Mesothelial cell of epicardium (in vitro differentiated cells): ENCODE measurements at regions not wholly inside any gene's neighbourhood (a gene's known extent, or its start where the extent isn't known, plus 50 kb on each side); places are given as distances from the start of the nearest gene placed in this dataset.
"Not testable (repeated sequence)": the region's sequence is repeated elsewhere in the genome, so short reads cannot be mapped to it uniquely, and the experiment has no call there.

Experiments
- DNase-seq, 2 experiments: peaks; one replicate each; pipeline ENCODE4 v3.0.0; 2021; ENCODE audit warnings: low spot score in 2 of 2; ENCODE audit not compliant: unreplicated experiment in 2 of 2
- H3K27ac Mint-ChIP-seq: 2 replicates; pipeline ENCODE4 v1.8.0; 2021; ENCODE audit warnings: mixed read lengths
- H3K27me3 Mint-ChIP-seq: 2 replicates; pipeline ENCODE4 v1.8.0; 2021; ENCODE audit warnings: low read depth, mixed read lengths
- H3K36me3 Mint-ChIP-seq: 2 replicates; pipeline ENCODE4 v1.8.0; 2021; ENCODE audit warnings: mixed read lengths
- H3K4me1 Mint-ChIP-seq: 2 replicates; pipeline ENCODE4 v1.8.0; 2021; ENCODE audit warnings: mixed read lengths
- H3K4me3 Mint-ChIP-seq: 2 replicates; pipeline ENCODE4 v1.8.0; 2021; ENCODE audit warnings: mild to moderate bottlenecking, moderate library complexity, mixed read lengths
- H3K9me3 Mint-ChIP-seq: 2 replicates; pipeline ENCODE4 v1.8.0; 2021; ENCODE audit warnings: mixed read lengths
- CTCF ChIP-seq: fragments of 200-600 bp; sonication (generic); IDR thresholded peaks from one replicate; pipeline ENCODE4 v1.5.0; 2021; ENCODE audit warnings: antibody characterized with exemption; ENCODE audit not compliant: unreplicated experiment

GRCh38 chr17:51467336-51467735 is 207.0 kb downstream of the UTP18 start:
- no peak for TF ChIP-seq CTCF
- Mint-ChIP-seq H3K4me3 (no peak overlapping the region), H3K4me1 (peaks cover 3% of the 10 kb centered on the region)

GRCh38 chr17:51472670-51473205 is 212.4 kb downstream of the UTP18 start:
- Mint-ChIP-seq H3K9me3 (no peaks in the 10 kb centered on the region), H3K27me3 (peaks cover 47% of the 10 kb centered on the region), H3K4me1 (peaks cover 5% of the 10 kb centered on the region), H3K36me3 (no peaks in the 10 kb centered on the region), H3K27ac (no peak overlapping the region), H3K4me3 (no peak overlapping the region)
- DNase-seq: no peak
- no peak for TF ChIP-seq CTCF

More at GRCh38 chr17:51467336-51467735, 207.0 kb downstream of the UTP18 start:
- Mint-ChIP-seq H3K9me3 (no peaks in the 10 kb centered on the region), H3K36me3 (no peaks in the 10 kb centered on the region), H3K27ac (no peak overlapping the region), H3K27me3 (peaks cover 27% of the 10 kb centered on the region)
- DNase-seq: no peak

GRCh38 chr17:51474764-51475163 is 214.4 kb downstream of the UTP18 start:
- Mint-ChIP-seq H3K4me3 (no peak overlapping the region), H3K27me3 (peaks cover 53% of the 10 kb centered on the region), H3K36me3 (no peaks in the 10 kb centered on the region), H3K27ac (no peak overlapping the region), H3K4me1 (peaks cover 5% of the 10 kb centered on the region), H3K9me3 (no peaks in the 10 kb centered on the region)
- no peak for TF ChIP-seq CTCF
- DNase-seq: no peak

GRCh38 chr17:51475730-51476129 is 215.4 kb downstream of the UTP18 start:
- no peaks in the 10 kb centered on the region for H3K36me3 Mint-ChIP-seq
- H3K4me1 Mint-ChIP-seq: peaks cover 2% of the 10 kb centered on the region
- no peak for DNase-seq
- peaks cover 58% of the 10 kb centered on the region for H3K27me3 Mint-ChIP-seq
- no peak overlapping the region for H3K4me3 Mint-ChIP-seq
- TF ChIP-seq CTCF: no peak
- H3K27ac Mint-ChIP-seq: no peak overlapping the region
- peaks cover 6% of the 10 kb centered on the region for H3K9me3 Mint-ChIP-seq

- no peaks in the 10 kb centered on the region for H3K36me3 Mint-ChIP-seq
- no peaks in the 10 kb centered on the region for H3K4me1 Mint-ChIP-seq
- no peak for DNase-seq
- peaks cover 16% of the 10 kb centered on the region for H3K9me3 Mint-ChIP-seq
- H3K4me3 Mint-ChIP-seq: no peak overlapping the region
- peaks cover 40% of the 10 kb centered on the region for H3K27me3 Mint-ChIP-seq
- no peak for TF ChIP-seq CTCF
- no peak overlapping the region for H3K27ac Mint-ChIP-seq
Observed at GRCh38 chr17:51479303-51479702, 219.0 kb downstream of the UTP18 start.

- H3K9me3 Mint-ChIP-seq: peaks cover 16% of the 10 kb centered on the region
- no peak for DNase-seq
- H3K4me1 Mint-ChIP-seq: no peaks in the 10 kb centered on the region
- H3K27ac Mint-ChIP-seq: no peak overlapping the region
- H3K36me3 Mint-ChIP-seq: no peaks in the 10 kb centered on the region
- no peak overlapping the region for H3K4me3 Mint-ChIP-seq
- TF ChIP-seq CTCF: no peak
- peaks cover 30% of the 10 kb centered on the region for H3K27me3 Mint-ChIP-seq
Observed at GRCh38 chr17:51481370-51481769, 221.0 kb downstream of the UTP18 start.

- not testable (repeated sequence) for H3K4me1 Mint-ChIP-seq, H3K4me3 Mint-ChIP-seq, H3K36me3 Mint-ChIP-seq, H3K27ac Mint-ChIP-seq, DNase-seq
- peaks cover 23% of the 10 kb centered on the region for H3K27me3 Mint-ChIP-seq
- peaks cover 16% of the 10 kb centered on the region for H3K9me3 Mint-ChIP-seq
Observed at GRCh38 chr17:51482248-51482647, 221.9 kb downstream of the UTP18 start.
